8988T (cell line): ENCODE measurements at regions not wholly inside any gene's neighbourhood (a gene's known extent, or its start where the extent isn't known, plus 50 kb on each side); places are given as distances from the start of the nearest gene placed in this dataset.
"Not testable (repeated sequence)": the region's sequence is repeated elsewhere in the genome, so short reads cannot be mapped to it uniquely, and the experiment has no call there.

ENCODE experiments used
- DNase-seq: peaks from one replicate; pipeline ENCODE4 v3.0.0; 2011

- DNase-seq = no peak
These were observed 52.2 kb upstream of the ABCA1 start for GRCh38 chr9:104980039-104980654.

- no peak for DNase-seq
These were observed 53.7 kb upstream of the ABCA1 start for GRCh38 chr9:104981543-104982129.

DNA sequence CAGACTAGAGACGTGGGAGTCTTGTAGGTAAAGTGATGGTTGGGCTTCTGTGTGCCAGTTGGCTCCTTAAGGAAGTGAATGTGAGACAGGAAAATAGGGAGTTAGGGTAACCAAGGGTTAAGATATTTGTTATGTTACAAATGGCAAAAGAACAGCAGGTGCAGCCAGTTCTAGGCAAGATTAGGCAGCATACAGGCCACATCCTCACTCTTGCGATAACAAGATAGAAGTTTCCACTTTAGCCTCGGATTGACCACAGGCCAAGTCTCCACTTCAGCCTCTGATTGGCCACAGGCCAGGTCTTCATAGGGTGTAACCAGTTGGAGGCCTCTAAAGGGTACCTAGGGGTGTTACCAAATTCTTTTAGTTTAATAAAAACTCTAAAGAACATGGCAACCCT, 54.6 kb upstream of the ABCA1 start:
- DNase-seq = no peak

- no peak for DNase-seq
These were observed 55.5 kb upstream of the ABCA1 start for GRCh38 chr9:104983491-104983890.

DNA sequence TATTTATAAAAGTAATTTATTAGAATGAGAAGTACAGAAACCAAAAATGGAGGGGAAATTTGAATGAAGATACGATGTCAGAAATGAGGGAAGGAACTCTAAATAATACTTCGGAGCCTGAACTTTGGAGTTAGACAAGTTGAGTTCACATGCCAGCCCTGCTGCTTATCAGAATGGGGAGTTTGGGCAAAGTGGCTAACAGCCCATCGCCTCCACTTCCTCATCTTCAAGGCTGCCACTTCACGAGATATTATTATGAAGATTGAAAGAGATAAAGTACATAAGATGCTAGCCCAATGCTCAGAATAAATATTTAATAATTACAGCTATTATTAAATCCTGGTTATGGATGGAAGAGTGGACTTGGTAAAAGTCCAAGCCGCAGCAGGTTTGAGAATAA, 56.2 kb upstream of the ABCA1 start:
- no peak for DNase-seq

DNA sequence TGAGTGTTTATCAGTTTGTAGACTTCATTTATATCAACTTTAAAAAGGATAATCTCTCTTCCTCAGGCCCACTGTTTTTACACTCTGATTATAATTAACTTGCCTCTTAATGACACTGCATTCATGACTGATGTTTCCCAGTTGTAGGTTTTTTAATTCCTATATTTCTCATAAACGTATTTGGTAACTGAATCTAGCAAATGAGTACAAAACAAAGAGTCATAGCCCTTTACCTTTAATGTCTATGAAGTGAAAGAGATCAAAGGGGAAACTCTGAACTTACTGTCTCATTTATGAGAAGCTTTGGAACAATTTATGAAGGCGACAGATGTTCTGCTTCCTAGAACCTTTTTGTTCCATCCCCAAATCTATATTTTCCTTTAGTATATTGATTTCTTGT, 56.6 kb upstream of the ABCA1 start:
- DNase-seq = no peak

DNA sequence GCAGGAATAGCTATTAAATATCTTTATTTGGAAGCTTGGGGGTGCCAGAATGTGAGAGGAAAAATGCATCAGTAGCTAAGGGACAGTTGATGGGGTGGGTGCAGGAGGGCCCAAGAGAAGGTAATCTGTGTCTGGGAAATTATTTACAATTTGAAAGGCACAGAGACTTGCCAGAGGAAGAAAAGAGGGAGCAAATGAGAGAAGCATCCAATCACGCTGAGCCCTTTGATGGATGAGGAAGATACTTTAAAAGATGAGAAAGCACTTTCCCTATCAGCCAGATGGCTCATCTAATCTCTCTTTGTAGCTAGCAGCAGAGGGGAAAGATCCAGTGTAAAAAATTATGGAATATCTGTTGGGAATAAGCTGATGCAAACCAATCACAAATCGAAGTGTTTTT, 57.0 kb upstream of the ABCA1 start:
- DNase-seq = no peak

GRCh38 chr9:104986096-104986495, 58.1 kb upstream of the ABCA1 start:
- no peak for DNase-seq

GRCh38 chr9:104987743-104988142, 59.8 kb upstream of the ABCA1 start:
- DNase-seq = no peak

DNA sequence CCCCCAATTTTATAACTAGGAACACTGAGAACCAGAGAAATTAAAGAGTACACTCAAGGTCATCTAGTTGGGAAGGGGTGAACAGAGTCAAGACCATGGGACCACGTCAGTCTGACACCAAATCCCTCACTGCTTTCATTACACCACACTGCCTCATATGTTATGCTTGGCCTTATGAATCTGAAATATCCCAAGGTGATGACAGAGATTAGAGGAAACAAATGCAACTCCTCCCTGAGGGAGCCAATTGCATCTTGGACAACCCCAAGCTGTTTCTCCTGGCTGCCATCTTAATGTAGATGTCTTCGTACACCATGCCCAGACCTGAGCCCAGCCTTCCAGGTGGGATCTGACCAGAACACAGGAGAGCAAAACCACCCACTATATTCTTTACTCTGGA, 60.6 kb upstream of the ABCA1 start:
- no peak for DNase-seq

DNA sequence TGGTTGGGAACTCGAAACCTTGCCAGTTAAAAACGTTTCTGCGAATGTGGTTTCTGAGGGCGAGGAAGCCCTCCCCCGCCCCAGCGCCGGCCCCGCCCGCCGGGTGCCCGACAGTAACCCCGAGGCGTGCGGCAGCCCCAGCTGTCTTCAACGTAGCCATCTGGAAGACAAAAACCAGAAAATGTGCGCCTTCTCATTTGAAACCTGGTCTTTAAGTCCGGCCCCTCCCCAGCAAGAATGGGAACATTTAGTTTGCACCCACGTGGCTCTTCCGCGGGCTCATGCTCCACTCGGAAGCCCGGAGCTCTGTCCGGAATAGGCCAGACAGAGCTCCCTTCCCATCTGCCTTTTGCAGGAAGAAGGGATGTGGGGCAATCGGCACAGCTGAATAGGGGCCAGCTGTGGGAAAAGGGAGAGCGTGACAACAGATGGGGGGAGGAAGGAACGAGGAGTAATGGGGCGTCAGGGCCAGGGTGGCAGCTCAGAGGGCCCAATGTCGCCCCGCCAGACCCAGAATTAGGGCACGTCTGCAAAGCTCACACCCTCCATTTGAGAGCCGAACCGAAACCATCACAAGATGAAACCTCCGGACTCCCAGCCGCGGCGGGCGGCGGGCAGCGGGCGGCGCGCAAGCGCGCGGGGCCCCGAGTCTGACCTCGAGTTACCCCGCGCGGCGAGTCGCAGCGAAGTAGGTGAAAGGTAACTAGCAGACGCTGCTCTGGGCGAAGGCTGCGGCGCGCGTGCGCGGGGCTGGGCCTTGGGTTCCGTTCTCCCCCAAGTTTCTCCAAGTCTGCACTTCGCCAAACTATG, 63.4 kb upstream of the ABCA1 start:
- DNase-seq = no peak

DNA sequence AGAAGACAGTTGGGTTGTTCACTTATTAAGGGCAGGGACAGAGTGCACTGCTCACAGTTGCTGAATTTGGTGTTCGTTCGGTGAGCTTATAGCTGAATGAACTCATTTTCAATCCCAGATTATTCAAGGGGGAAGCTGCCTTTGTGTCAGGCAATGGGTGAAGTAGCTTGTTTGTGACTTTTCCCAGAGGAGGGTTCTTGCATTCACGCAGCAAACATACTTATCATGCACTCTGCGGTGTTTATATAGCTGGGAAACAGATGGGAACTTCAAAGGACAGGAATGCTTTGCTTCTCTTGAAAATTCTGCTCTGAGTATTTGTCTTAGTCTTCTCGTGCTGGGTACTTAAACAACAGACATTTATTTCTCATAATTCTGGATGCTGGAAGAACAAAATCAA, 64.7 kb upstream of the ABCA1 start:
- DNase-seq = no peak

- DNase-seq = no peak
These were observed 65.5 kb upstream of the ABCA1 start for GRCh38 chr9:104993291-104993963.

DNA sequence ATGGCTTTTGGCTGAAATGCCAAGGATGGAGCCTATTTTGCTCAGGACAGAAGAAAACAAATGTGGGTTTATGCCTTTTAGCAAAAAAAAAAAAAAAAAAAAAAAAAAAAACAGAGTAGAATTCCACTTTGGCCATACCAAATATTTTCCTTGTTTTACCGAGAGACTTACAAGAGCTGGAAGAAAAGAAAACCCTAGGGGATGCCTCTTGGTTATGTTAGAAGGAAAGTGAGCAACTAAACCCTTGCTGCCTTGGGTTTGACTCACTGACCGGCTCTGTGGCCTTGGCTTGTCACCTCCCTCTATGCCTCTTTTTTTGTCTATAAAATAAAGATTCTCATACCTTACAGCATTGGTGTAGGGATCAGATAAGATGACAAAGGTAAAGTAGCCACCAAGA, 69.6 kb upstream of the ABCA1 start:
- DNase-seq = no peak

- DNase-seq = no peak
These were observed 71.2 kb upstream of the ABCA1 start for GRCh38 chr9:104999136-104999535.

DNA sequence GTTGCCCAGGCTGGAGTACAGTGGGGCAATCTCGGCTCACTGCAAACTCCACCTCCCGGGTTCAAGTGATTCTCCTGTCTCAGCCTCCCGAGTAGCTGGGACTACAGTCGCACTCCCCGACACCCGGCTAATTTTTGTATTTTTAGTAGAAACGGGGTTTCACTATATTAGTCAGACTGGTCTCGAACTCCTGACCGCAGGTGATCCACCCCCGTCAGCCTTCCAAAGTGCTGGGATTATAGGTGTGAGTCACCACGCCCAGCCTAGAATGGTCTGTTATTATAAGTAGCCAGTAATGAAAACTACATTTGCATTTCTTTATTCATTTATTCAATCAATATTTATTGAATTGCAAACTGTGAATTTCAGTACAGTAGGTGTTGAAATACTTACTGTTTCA, 72.6 kb upstream of the ABCA1 start:
- DNase-seq = not testable (repeated sequence)

DNA sequence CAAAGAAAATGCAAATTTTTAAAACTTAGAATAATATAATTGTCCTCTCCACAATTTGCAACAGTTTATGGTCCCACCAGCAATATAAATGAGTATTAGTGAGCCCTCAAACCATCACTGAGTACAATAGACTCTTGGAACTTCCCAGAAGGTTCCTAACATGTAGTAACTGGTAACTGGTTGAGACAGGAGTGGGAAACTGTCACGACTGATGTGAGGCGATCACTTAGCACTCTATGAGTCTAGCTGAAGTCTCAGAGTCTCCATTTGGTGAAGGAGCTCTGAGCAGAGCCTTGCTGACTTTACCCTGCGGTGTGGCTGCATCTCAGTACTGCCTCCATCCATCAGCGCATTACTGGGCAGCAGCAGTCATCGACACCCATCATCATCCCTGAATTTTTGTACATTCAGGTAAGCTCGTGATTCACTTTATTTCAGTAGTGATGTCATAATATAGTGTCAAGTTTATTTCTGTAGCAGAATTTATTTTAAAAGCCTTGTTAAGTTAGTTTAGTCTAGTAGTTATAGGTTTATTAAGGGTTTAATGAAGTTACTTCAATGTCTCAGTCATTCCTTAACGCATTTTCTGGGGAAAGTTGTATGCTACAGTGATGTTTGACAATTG, 76.6 kb upstream of the ABCA1 start:
- no peak for DNase-seq

DNA sequence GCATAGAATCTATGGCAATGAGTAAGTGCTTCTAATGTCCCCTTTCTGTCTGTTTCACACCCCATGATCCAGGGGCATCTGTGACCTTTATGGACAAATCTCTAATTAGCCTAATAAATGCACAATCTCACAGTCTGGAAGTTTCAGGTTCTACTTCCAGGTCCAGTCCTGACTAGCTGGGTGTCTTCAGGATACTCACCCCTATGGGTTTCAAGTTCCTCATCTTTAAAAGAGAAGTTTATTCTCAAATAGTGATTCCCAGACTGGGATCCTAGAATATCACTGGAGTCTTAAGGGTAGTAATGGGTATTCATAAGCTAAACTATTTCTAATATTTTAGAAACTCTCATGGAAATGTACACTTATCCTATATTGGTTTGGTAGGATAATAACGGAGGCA, 77.2 kb upstream of the ABCA1 start:
- no peak for DNase-seq

- no peak for DNase-seq
These were observed 78.6 kb upstream of the ABCA1 start for GRCh38 chr9:105006514-105006913.

DNA sequence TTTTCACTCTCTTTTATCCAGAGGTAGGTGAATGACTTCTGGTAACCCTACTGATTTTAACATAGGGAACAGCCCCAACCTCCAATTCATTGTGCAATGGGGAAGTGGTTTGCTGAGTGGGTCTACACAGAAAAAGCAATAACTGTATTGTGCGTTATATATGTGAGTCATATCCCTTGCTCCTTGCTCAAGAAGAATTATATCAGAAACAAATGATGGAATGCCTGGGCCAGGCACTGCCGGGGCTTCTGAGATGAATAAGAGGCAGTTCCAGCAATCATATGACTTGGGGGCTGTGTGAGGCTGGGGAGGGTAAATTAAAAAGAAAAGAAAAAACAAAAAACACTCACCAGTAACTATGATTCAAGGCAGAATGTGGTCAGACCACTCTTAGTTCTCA, 79.2 kb upstream of the ABCA1 start:
- no peak for DNase-seq

DNA sequence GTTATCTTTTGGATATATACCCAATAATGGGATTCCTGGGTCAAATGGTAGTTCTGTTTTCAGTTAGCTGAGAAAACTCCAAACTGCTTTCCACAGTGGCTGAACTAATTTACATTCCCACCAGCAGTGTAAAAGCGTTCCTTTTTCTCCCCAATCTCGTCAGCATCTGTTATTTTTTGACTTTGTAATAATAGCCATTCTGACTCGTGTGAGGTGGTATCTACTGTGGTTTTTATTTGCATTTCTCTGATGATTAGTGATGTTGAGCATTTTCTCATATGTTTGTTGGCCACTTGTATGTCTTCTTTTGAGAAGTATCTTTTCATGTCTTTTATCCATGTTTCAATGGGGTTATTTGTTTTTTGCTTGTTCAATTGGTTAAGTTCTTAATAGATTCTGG, 82.1 kb upstream of the ABCA1 start:
- DNase-seq = not testable (repeated sequence)

DNA sequence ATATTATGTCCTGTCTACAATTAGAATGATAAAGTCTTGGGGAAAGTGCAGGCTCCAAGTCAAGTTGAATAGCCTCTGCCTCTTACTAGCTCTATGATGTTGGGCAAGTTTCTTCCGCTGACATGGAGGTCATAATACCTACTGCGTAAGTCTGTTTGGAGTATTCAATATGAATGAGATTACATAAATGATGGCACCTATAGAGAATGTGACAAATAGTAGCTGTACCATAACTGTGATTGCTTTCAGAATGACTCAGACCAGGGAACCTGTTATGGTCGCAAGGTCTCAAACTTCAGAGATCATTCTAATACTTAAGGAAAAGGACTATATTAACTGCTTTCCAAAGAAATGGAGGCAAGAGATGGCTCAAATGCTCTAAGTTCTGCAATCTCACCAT, 94.0 kb upstream of the ABCA1 start:
- no peak for DNase-seq

DNA sequence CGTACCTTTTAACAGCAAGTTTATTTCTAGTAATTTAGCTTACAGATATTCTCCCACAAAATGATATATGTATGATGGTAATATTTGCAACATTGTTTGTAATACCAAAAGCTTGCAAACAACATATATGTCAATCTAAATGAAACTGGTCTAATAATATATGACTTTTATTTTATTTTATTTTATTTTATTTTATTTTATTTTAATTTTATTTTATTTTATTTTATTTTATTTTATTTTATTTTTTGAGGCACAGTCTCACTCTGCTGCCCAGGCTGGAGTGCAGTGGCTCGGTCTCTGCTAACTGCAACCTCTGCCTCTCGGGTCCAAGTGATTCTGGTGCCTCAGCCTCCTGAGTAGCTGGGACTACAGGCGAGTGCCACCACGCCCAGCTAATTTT, 94.6 kb upstream of the ABCA1 start:
- not testable (repeated sequence) for DNase-seq
